ENCODE measurements at regions not wholly inside any gene's neighbourhood (a gene's known extent, or its start where the extent isn't known, plus 50 kb on each side); places are given as distances from the start of the nearest gene placed in this dataset.

- no TSS peak for BruUV-seq (replicated peaks)
- Mint-ChIP-seq H3K27me3 (ENCODE audit: unreplicated experiment) (no peaks in the 10 kb centered on the region), H3K4me3 (ENCODE audit: low read depth, unreplicated experiment) (no peak overlapping the region), H3K27ac (ENCODE audit: unreplicated experiment) (no peak overlapping the region), H3K36me3 (ENCODE audit: insufficient read depth, unreplicated experiment) (no peaks in the 10 kb centered on the region), H3K9me3 (ENCODE audit: low read depth, unreplicated experiment) (no peaks in the 10 kb centered on the region), H3K4me1 (ENCODE audit: low read depth, unreplicated experiment) (no peaks in the 10 kb centered on the region)
- no peak for DNase-seq
- CTCF ChIA-PET, result interaction anchor here (0.5 to 0.7 kb wide), 3 partner anchors 50 to 710 kb away, joined by 3 to 5 read pairs (median 5); no protein-coding TSS in a partner anchor
- no peak for TF ChIP-seq CTCF (IDR thresholded peaks at IDR 0.05; ENCODE audit: unreplicated experiment)
- intact Hi-C loops (cut with micrococcal nuclease; ENCODE audit: unreplicated experiment), result no loop called here
Observed at GRCh38 chr10:30758338-30758737, 128.8 kb upstream of the LYZL2 start.

GRCh38 chr10:30756896-30757295, 127.3 kb upstream of the LYZL2 start:
- Mint-ChIP-seq H3K27ac (ENCODE audit: unreplicated experiment) (no peak overlapping the region), H3K4me3 (ENCODE audit: low read depth, unreplicated experiment) (no peak overlapping the region), H3K27me3 (ENCODE audit: unreplicated experiment) (no peaks in the 10 kb centered on the region), H3K36me3 (ENCODE audit: insufficient read depth, unreplicated experiment) (no peaks in the 10 kb centered on the region), H3K9me3 (ENCODE audit: low read depth, unreplicated experiment) (no peaks in the 10 kb centered on the region), H3K4me1 (ENCODE audit: low read depth, unreplicated experiment) (no peaks in the 10 kb centered on the region)
- CTCF ChIA-PET, result no interaction called here
- intact Hi-C loops (cut with micrococcal nuclease; ENCODE audit: unreplicated experiment), result no loop called here
- no peak for DNase-seq
- TF ChIP-seq CTCF (IDR thresholded peaks at IDR 0.05; ENCODE audit: unreplicated experiment), result no peak
- no TSS peak for BruUV-seq (replicated peaks)

- H3K36me3 Mint-ChIP-seq (ENCODE audit: insufficient read depth, unreplicated experiment), result no peaks in the 10 kb centered on the region
- no peak overlapping the region for H3K27ac Mint-ChIP-seq (ENCODE audit: unreplicated experiment)
- no peaks in the 10 kb centered on the region for H3K9me3 Mint-ChIP-seq (ENCODE audit: low read depth, unreplicated experiment)
- no peak for DNase-seq
- H3K27me3 Mint-ChIP-seq (ENCODE audit: unreplicated experiment), result no peaks in the 10 kb centered on the region
- no TSS peak for BruUV-seq (replicated peaks)
- CTCF ChIA-PET, result no interaction called here
- H3K4me3 Mint-ChIP-seq (ENCODE audit: low read depth, unreplicated experiment), result no peak overlapping the region
- H3K4me1 Mint-ChIP-seq (ENCODE audit: low read depth, unreplicated experiment), result no peaks in the 10 kb centered on the region
- no peak for TF ChIP-seq CTCF (IDR thresholded peaks at IDR 0.05; ENCODE audit: unreplicated experiment)
- intact Hi-C loops (cut with micrococcal nuclease; ENCODE audit: unreplicated experiment), result no loop called here
Observed at GRCh38 chr10:30756151-30756550, 126.6 kb upstream of the LYZL2 start.

GRCh38 chr10:30755441-30755953, 125.9 kb upstream of the LYZL2 start:
- Mint-ChIP-seq H3K27ac (ENCODE audit: unreplicated experiment) (no peak overlapping the region), H3K9me3 (ENCODE audit: low read depth, unreplicated experiment) (no peaks in the 10 kb centered on the region), H3K4me1 (ENCODE audit: low read depth, unreplicated experiment) (no peaks in the 10 kb centered on the region), H3K4me3 (ENCODE audit: low read depth, unreplicated experiment) (no peak overlapping the region), H3K27me3 (ENCODE audit: unreplicated experiment) (peaks cover 5% of the 10 kb centered on the region), H3K36me3 (ENCODE audit: insufficient read depth, unreplicated experiment) (no peaks in the 10 kb centered on the region)
- BruUV-seq (replicated peaks), result no TSS peak
- intact Hi-C loops (cut with micrococcal nuclease; ENCODE audit: unreplicated experiment), result no loop called here
- DNase-seq, result no peak
- no peak for TF ChIP-seq CTCF (IDR thresholded peaks at IDR 0.05; ENCODE audit: unreplicated experiment)
- CTCF ChIA-PET, result no interaction called here

Data from Calu3 (cell line).